H1 (cell line): ENCODE measurements at regions not wholly inside any gene's neighbourhood (a gene's known extent, or its start where the extent isn't known, plus 50 kb on each side); places are given as distances from the start of the nearest gene placed in this dataset.

Experiments used
- EP300 ChIP-seq, 2 experiments: IDR thresholded peaks; 1 replicate in 1 of 2; 2 replicates in 1 of 2; pipeline ENCODE4 v1.6.1; 2011 to 2012; ENCODE audit warnings: low read depth in 2 of 2, low read length in 2 of 2, mild to moderate bottlenecking in 2 of 2, borderline replicate concordance in 1 of 2, inconsistent platforms in 1 of 2, moderate library complexity in 1 of 2
- GABPA ChIP-seq: IDR thresholded peaks from 2 replicates; pipeline ENCODE4 v1.6.1; 2011; ENCODE audit warnings: mild to moderate bottlenecking, low read length, moderate library complexity, borderline replicate concordance; ENCODE audit not compliant: insufficient read depth
- JUN ChIP-seq: IDR thresholded peaks from 2 replicates; pipeline ENCODE4 v1.6.1; 2011; ENCODE audit warnings: low read depth, mild to moderate bottlenecking, improper control_type of control experiment, low read length
- POLR2A ChIP-seq, 2 experiments: IDR thresholded peaks; 1 replicate in 1 of 2; 2 replicates in 1 of 2; pipeline ENCODE4 v1.6.1; 2011; ENCODE audit warnings: low read depth in 2 of 2, low read length in 2 of 2, mild to moderate bottlenecking in 2 of 2; ENCODE audit errors: control extremely low read depth in 1 of 2
- SIN3A ChIP-seq, 2 experiments: IDR thresholded peaks in 1 of 2; conservative IDR thresholded peaks in 1 of 2; 2 replicates each; pipeline ENCODE4 v1.6.1; 2011 to 2012; ENCODE audit warnings: low read length in 2 of 2, improper control_type of control experiment in 1 of 2, low read depth in 1 of 2, mild to moderate bottlenecking in 1 of 2
- SP1 ChIP-seq: IDR thresholded peaks from 2 replicates; pipeline ENCODE4 v1.6.1; 2011; ENCODE audit warnings: low read depth, low read length
- TF ChIP-seq, protein P1 (sequence below), 3 experiments: IDR thresholded peaks; 1 replicate in 2 of 3; 2 replicates in 1 of 3; pipeline versions ENCODE4 v1.5.1 to v1.6.1; 2011; ENCODE audit warnings: low read length in 3 of 3, mild to moderate bottlenecking in 3 of 3, inconsistent platforms in 2 of 3, low read depth in 1 of 3, moderate library complexity in 1 of 3; ENCODE audit not compliant: insufficient read depth in 1 of 3; ENCODE audit errors: control extremely low read depth in 1 of 3
- TF ChIP-seq, protein P2 (sequence below): IDR thresholded peaks from 2 replicates; pipeline ENCODE4 v1.6.1; 2011; ENCODE audit warnings: low read depth, mild to moderate bottlenecking, low read length; ENCODE audit not compliant: insufficient read depth

DNA sequence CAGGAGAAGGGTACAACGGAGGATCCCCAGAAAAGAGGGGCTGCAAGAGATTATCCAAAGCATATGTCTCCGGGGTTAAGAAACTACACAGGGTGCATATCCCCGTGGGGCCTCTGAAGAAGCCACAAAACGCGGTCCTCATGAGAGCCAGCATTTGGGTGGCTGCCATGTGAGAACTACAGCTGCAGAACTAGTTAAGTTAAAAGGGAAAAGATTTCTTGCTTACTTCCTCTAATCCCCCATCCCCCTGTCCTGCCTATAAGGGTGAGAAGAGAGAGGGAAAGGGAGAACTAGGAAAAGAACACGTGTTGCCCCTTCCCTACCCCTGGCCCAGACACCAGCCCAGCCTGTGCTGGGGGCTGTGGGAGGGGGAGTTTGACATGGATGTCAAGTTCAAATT, 70.4 kb upstream of the PCSK6 start:
- no peak for TF ChIP-seq JUN
- TF ChIP-seq POLR2A (IDR thresholded peaks at IDR 0.05; ENCODE audit: control extremely low read depth in 1 of 2, low read depth in 2 of 2, low read length in 2 of 2): no peak
- TF ChIP-seq GABPA: no peak
- TF ChIP-seq EP300 (IDR thresholded peaks at IDR 0.05; ENCODE audit: borderline replicate concordance in 1 of 2, low read depth in 2 of 2, low read length in 2 of 2): no peak
- TF ChIP-seq, protein P1, sequence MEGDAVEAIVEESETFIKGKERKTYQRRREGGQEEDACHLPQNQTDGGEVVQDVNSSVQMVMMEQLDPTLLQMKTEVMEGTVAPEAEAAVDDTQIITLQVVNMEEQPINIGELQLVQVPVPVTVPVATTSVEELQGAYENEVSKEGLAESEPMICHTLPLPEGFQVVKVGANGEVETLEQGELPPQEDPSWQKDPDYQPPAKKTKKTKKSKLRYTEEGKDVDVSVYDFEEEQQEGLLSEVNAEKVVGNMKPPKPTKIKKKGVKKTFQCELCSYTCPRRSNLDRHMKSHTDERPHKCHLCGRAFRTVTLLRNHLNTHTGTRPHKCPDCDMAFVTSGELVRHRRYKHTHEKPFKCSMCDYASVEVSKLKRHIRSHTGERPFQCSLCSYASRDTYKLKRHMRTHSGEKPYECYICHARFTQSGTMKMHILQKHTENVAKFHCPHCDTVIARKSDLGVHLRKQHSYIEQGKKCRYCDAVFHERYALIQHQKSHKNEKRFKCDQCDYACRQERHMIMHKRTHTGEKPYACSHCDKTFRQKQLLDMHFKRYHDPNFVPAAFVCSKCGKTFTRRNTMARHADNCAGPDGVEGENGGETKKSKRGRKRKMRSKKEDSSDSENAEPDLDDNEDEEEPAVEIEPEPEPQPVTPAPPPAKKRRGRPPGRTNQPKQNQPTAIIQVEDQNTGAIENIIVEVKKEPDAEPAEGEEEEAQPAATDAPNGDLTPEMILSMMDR (IDR thresholded peaks at IDR 0.05; ENCODE audit: control extremely low read depth in 1 of 3, insufficient read depth in 1 of 3, low read depth in 1 of 3, low read length in 3 of 3): no peak
- TF ChIP-seq SIN3A (conservative IDR thresholded peaks at IDR 0.05 in 1 of 2, IDR thresholded peaks at IDR 0.05 in 1 of 2; ENCODE audit: low read depth in 1 of 2, low read length in 2 of 2): no peak
- no peak for TF ChIP-seq SP1
- TF ChIP-seq, protein P2, sequence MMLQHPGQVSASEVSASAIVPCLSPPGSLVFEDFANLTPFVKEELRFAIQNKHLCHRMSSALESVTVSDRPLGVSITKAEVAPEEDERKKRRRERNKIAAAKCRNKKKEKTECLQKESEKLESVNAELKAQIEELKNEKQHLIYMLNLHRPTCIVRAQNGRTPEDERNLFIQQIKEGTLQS: no peak
